ENCODE measurements at regions not wholly inside any gene's neighbourhood (a gene's known extent, or its start where the extent isn't known, plus 50 kb on each side); places are given as distances from the start of the nearest gene placed in this dataset.

- Mint-ChIP-seq H3K4me3 (ENCODE audit: unreplicated experiment) (no peak overlapping the region), H3K27me3 (ENCODE audit: low read depth, unreplicated experiment) (no peaks in the 10 kb centered on the region), H3K27ac (ENCODE audit: unreplicated experiment) (peak overlapping the region; percentile 94), H3K36me3 (ENCODE audit: low read depth, unreplicated experiment) (no peaks in the 10 kb centered on the region), H3K9me3 (ENCODE audit: unreplicated experiment) (no peaks in the 10 kb centered on the region), H3K4me1 (ENCODE audit: low read depth, unreplicated experiment) (peaks cover 19% of the 10 kb centered on the region)
- no peaks in the 10 kb centered on the region for H3K4me1 ChIP-seq (ENCODE audit: insufficient read depth, low read length)
- H3K27me3 ChIP-seq (ENCODE audit: insufficient read depth, low read length), result no peaks in the 10 kb centered on the region
- DNase-seq (ENCODE audit: low read depth) (peak; percentile 11), FAIRE-seq (no peak)
- no peaks in the 10 kb centered on the region for H3K36me3 ChIP-seq (ENCODE audit: insufficient read depth, low read length)
- H3K27ac ChIP-seq (ENCODE audit: low read depth, low read length), result no peak overlapping the region
- no peak overlapping the region for H3K4me2 ChIP-seq (ENCODE audit: low read length)
- no peaks in the 10 kb centered on the region for H3K9me3 ChIP-seq (ENCODE audit: insufficient read depth, low read depth, low read length)
- H3K9ac ChIP-seq (ENCODE audit: low read length), result no peak overlapping the region
- no peak overlapping the region for H3K4me3 ChIP-seq (ENCODE audit: insufficient read depth, low read depth, low read length)
- no peaks in the 10 kb centered on the region for H3K79me2 ChIP-seq (ENCODE audit: insufficient read depth, low read length)
- no peak for TF ChIP-seq EZH2 (IDR thresholded peaks at IDR 0.05; ENCODE audit: insufficient read depth, low read length)
- TF ChIP-seq, protein P1, sequence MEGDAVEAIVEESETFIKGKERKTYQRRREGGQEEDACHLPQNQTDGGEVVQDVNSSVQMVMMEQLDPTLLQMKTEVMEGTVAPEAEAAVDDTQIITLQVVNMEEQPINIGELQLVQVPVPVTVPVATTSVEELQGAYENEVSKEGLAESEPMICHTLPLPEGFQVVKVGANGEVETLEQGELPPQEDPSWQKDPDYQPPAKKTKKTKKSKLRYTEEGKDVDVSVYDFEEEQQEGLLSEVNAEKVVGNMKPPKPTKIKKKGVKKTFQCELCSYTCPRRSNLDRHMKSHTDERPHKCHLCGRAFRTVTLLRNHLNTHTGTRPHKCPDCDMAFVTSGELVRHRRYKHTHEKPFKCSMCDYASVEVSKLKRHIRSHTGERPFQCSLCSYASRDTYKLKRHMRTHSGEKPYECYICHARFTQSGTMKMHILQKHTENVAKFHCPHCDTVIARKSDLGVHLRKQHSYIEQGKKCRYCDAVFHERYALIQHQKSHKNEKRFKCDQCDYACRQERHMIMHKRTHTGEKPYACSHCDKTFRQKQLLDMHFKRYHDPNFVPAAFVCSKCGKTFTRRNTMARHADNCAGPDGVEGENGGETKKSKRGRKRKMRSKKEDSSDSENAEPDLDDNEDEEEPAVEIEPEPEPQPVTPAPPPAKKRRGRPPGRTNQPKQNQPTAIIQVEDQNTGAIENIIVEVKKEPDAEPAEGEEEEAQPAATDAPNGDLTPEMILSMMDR (IDR thresholded peaks at IDR 0.05; ENCODE audit: insufficient read depth, low read depth, low read length), result no peak
- no peaks in the 10 kb centered on the region for H4K20me1 ChIP-seq (ENCODE audit: insufficient read depth, low read length)
- no peak overlapping the region for H2AFZ ChIP-seq (ENCODE audit: low read depth, low read length)
Measured at GRCh38 chr6:96301781-96302180, 219.8 kb upstream of the UFL1 start.

- Histone ChIP-seq H3K27ac (ENCODE audit: low read depth, low read length) (no peak overlapping the region), H3K27me3 (ENCODE audit: insufficient read depth, low read length) (no peaks in the 10 kb centered on the region), H3K4me3 (ENCODE audit: insufficient read depth, low read depth, low read length) (no peak overlapping the region), H3K36me3 (ENCODE audit: insufficient read depth, low read length) (no peaks in the 10 kb centered on the region), H3K9me3 (ENCODE audit: insufficient read depth, low read depth, low read length) (no peaks in the 10 kb centered on the region), H3K4me2 (ENCODE audit: low read length) (no peak overlapping the region), H3K4me1 (ENCODE audit: insufficient read depth, low read length) (no peaks in the 10 kb centered on the region), H3K79me2 (ENCODE audit: insufficient read depth, low read length) (no peaks in the 10 kb centered on the region), H2AFZ (ENCODE audit: low read depth, low read length) (no peak overlapping the region), H4K20me1 (ENCODE audit: insufficient read depth, low read length) (no peaks in the 10 kb centered on the region), H3K9ac (ENCODE audit: low read length) (no peak overlapping the region)
- Mint-ChIP-seq H3K27me3 (ENCODE audit: low read depth, unreplicated experiment) (no peaks in the 10 kb centered on the region), H3K4me1 (ENCODE audit: low read depth, unreplicated experiment) (peaks cover 19% of the 10 kb centered on the region), H3K27ac (ENCODE audit: unreplicated experiment) (no peak overlapping the region), H3K36me3 (ENCODE audit: low read depth, unreplicated experiment) (no peaks in the 10 kb centered on the region), H3K4me3 (ENCODE audit: unreplicated experiment) (no peak overlapping the region), H3K9me3 (ENCODE audit: unreplicated experiment) (no peaks in the 10 kb centered on the region)
- FAIRE-seq (no peak), DNase-seq (ENCODE audit: low read depth) (no peak)
- TF ChIP-seq, protein P1 (IDR thresholded peaks at IDR 0.05; ENCODE audit: insufficient read depth, low read depth, low read length), result no peak
- TF ChIP-seq EZH2 (IDR thresholded peaks at IDR 0.05; ENCODE audit: insufficient read depth, low read length), result no peak
Measured at GRCh38 chr6:96302991-96303390, 218.6 kb upstream of the UFL1 start.

GRCh38 chr6:96304997-96305396, 216.6 kb upstream of the UFL1 start:
- no peak overlapping the region for H3K9ac ChIP-seq (ENCODE audit: low read length)
- FAIRE-seq, result no peak

More at GRCh38 chr6:96304997-96305396, 216.6 kb upstream of the UFL1 start:
- Histone ChIP-seq H3K79me2 (ENCODE audit: insufficient read depth, low read length) (no peaks in the 10 kb centered on the region), H2AFZ (ENCODE audit: low read depth, low read length) (no peak overlapping the region), H3K9me3 (ENCODE audit: insufficient read depth, low read depth, low read length) (no peaks in the 10 kb centered on the region), H4K20me1 (ENCODE audit: insufficient read depth, low read length) (no peaks in the 10 kb centered on the region), H3K4me2 (ENCODE audit: low read length) (no peak overlapping the region), H3K4me1 (ENCODE audit: insufficient read depth, low read length) (no peaks in the 10 kb centered on the region), H3K4me3 (ENCODE audit: insufficient read depth, low read depth, low read length) (no peak overlapping the region), H3K27ac (ENCODE audit: low read depth, low read length) (no peak overlapping the region), H3K27me3 (ENCODE audit: insufficient read depth, low read length) (no peaks in the 10 kb centered on the region), H3K36me3 (ENCODE audit: insufficient read depth, low read length) (no peaks in the 10 kb centered on the region)
- no peak for TF ChIP-seq EZH2 (IDR thresholded peaks at IDR 0.05; ENCODE audit: insufficient read depth, low read length)
- TF ChIP-seq, protein P1 (IDR thresholded peaks at IDR 0.05; ENCODE audit: insufficient read depth, low read depth, low read length), result no peak
- no peak overlapping the region for H3K27ac Mint-ChIP-seq (ENCODE audit: unreplicated experiment)
- no peak for DNase-seq (ENCODE audit: low read depth)
- H3K36me3 Mint-ChIP-seq (ENCODE audit: low read depth, unreplicated experiment), result no peaks in the 10 kb centered on the region
- peaks cover 19% of the 10 kb centered on the region for H3K4me1 Mint-ChIP-seq (ENCODE audit: low read depth, unreplicated experiment)
- H3K4me3 Mint-ChIP-seq (ENCODE audit: unreplicated experiment), result no peak overlapping the region
- no peaks in the 10 kb centered on the region for H3K27me3 Mint-ChIP-seq (ENCODE audit: low read depth, unreplicated experiment)
- H3K9me3 Mint-ChIP-seq (ENCODE audit: unreplicated experiment), result no peaks in the 10 kb centered on the region

Measured in astrocyte (in vitro differentiated cells and primary cell).